ENCODE measurements at regions not wholly inside any gene's neighbourhood (a gene's known extent, or its start where the extent isn't known, plus 50 kb on each side); places are given as distances from the start of the nearest gene placed in this dataset.

GRCh38 chr15:47434596-47434995 is 282.7 kb upstream of the SEMA6D start:
- WGBS, 2 donors, result 96% methylated on average over 2 of the region's 2 CpGs

GRCh38 chr15:47437491-47437890 is 279.8 kb upstream of the SEMA6D start:
- no peaks in the 10 kb centered on the region for H3K27me3 ChIP-seq (ENCODE audit: control insufficient read depth in 1 of 2, insufficient read depth in 2 of 2, low read length in 1 of 2)
- H3K9me3 ChIP-seq (ENCODE audit: control insufficient read depth, low read length), result no peaks in the 10 kb centered on the region
- intact Hi-C loops (cut with DNase I), result no loop called here
- ATAC-seq (ENCODE audit: low FRiP score) (no peak), DNase-seq (no peak)
- no peak overlapping the region for H3K4me3 ChIP-seq (ENCODE audit: low read length in 2 of 2)
- H3K27ac ChIP-seq (ENCODE audit: low read depth in 1 of 2, low read length in 2 of 2), result peak overlapping the region in 1 of 2 donors; percentile 43
- H3K4me1 ChIP-seq (ENCODE audit: control insufficient read depth in 1 of 2, insufficient read depth in 2 of 2, low read length in 2 of 2), result peaks cover 3 to 16% of the 10 kb centered on the region in 2 donors
- no peaks in the 10 kb centered on the region for H3K36me3 ChIP-seq (ENCODE audit: control insufficient read depth in 1 of 2, insufficient read depth in 2 of 2, low read length in 1 of 2)

More at GRCh38 chr15:47434596-47434995, 282.7 kb upstream of the SEMA6D start:
- intact Hi-C loops (cut with DNase I), result no loop called here
- H3K4me3 ChIP-seq (ENCODE audit: low read length in 2 of 2), result no peak overlapping the region
- no peak for DNase-seq
- ATAC-seq (ENCODE audit: low FRiP score), result no peak
- no peaks in the 10 kb centered on the region for H3K9me3 ChIP-seq (ENCODE audit: control insufficient read depth, low read length)
- H3K27me3 ChIP-seq (ENCODE audit: control insufficient read depth in 1 of 2, insufficient read depth in 2 of 2, low read length in 1 of 2), result no peaks in the 10 kb centered on the region
- H3K4me1 ChIP-seq (ENCODE audit: control insufficient read depth in 1 of 2, insufficient read depth in 2 of 2, low read length in 2 of 2), result peaks cover 3 to 16% of the 10 kb centered on the region in 2 donors
- H3K36me3 ChIP-seq (ENCODE audit: control insufficient read depth in 1 of 2, insufficient read depth in 2 of 2, low read length in 1 of 2), result no peaks in the 10 kb centered on the region
- H3K27ac ChIP-seq (ENCODE audit: low read depth in 1 of 2, low read length in 2 of 2), result no peak overlapping the region

- ATAC-seq (ENCODE audit: low FRiP score) (no peak), DNase-seq (no peak)
- intact Hi-C loops (cut with DNase I), result no loop called here
- Histone ChIP-seq H3K4me3 (ENCODE audit: low read length in 2 of 2) (no peak overlapping the region), H3K27me3 (ENCODE audit: control insufficient read depth in 1 of 2, insufficient read depth in 2 of 2, low read length in 1 of 2) (no peaks in the 10 kb centered on the region), H3K36me3 (ENCODE audit: control insufficient read depth in 1 of 2, insufficient read depth in 2 of 2, low read length in 1 of 2) (no peaks in the 10 kb centered on the region), H3K27ac (ENCODE audit: low read depth in 1 of 2, low read length in 2 of 2) (peak overlapping the region; percentile 33 to 57), H3K4me1 (ENCODE audit: control insufficient read depth in 1 of 2, insufficient read depth in 2 of 2, low read length in 2 of 2) (peaks cover 3 to 16% of the 10 kb centered on the region in 2 donors), H3K9me3 (ENCODE audit: control insufficient read depth, low read length) (no peaks in the 10 kb centered on the region)
- 5 to 6% methylated on average over 5 of the region's 5 CpGs for WGBS, 2 donors
Measured at GRCh38 chr15:47439146-47440111, 277.9 kb upstream of the SEMA6D start.

GRCh38 chr15:47442371-47442770 is 274.9 kb upstream of the SEMA6D start:
- ATAC-seq (ENCODE audit: low FRiP score) (no peak), DNase-seq (no peak)
- Histone ChIP-seq H3K27ac (ENCODE audit: low read depth in 1 of 2, low read length in 2 of 2) (no peak overlapping the region), H3K4me1 (ENCODE audit: control insufficient read depth in 1 of 2, insufficient read depth in 2 of 2, low read length in 2 of 2) (peaks cover 3 to 8% of the 10 kb centered on the region in 2 donors), H3K27me3 (ENCODE audit: control insufficient read depth in 1 of 2, insufficient read depth in 2 of 2, low read length in 1 of 2) (peaks cover 0 to 2% of the 10 kb centered on the region in 2 donors), H3K36me3 (ENCODE audit: control insufficient read depth in 1 of 2, insufficient read depth in 2 of 2, low read length in 1 of 2) (no peaks in the 10 kb centered on the region), H3K4me3 (ENCODE audit: low read length in 2 of 2) (no peak overlapping the region), H3K9me3 (ENCODE audit: control insufficient read depth, low read length) (peaks cover 2% of the 10 kb centered on the region)
- 94 to 100% methylated on average over 1 of the region's 1 CpG for WGBS, 2 donors
- intact Hi-C loops (cut with DNase I), result no loop called here

- H3K4me1 ChIP-seq (ENCODE audit: control insufficient read depth in 1 of 2, insufficient read depth in 2 of 2, low read length in 2 of 2), result peaks cover 0 to 3% of the 10 kb centered on the region in 2 donors
- H3K9me3 ChIP-seq (ENCODE audit: control insufficient read depth, low read length), result peaks cover 2% of the 10 kb centered on the region
- peaks cover 0 to 2% of the 10 kb centered on the region in 2 donors for H3K27me3 ChIP-seq (ENCODE audit: control insufficient read depth in 1 of 2, insufficient read depth in 2 of 2, low read length in 1 of 2)
- no peak overlapping the region for H3K4me3 ChIP-seq (ENCODE audit: low read length in 2 of 2)
- intact Hi-C loops (cut with DNase I), result no loop called here
- H3K27ac ChIP-seq (ENCODE audit: low read depth in 1 of 2, low read length in 2 of 2), result no peak overlapping the region
- ATAC-seq (ENCODE audit: low FRiP score) (no peak), DNase-seq (no peak)
- WGBS, 2 donors, result 93 to 94% methylated on average over 2 of the region's 2 CpGs
- H3K36me3 ChIP-seq (ENCODE audit: control insufficient read depth in 1 of 2, insufficient read depth in 2 of 2, low read length in 1 of 2), result no peaks in the 10 kb centered on the region
Measured at GRCh38 chr15:47443839-47444238, 273.5 kb upstream of the SEMA6D start.

- ATAC-seq (ENCODE audit: low FRiP score), result no peak
- peaks cover 2% of the 10 kb centered on the region for H3K9me3 ChIP-seq (ENCODE audit: control insufficient read depth, low read length)
- intact Hi-C loops (cut with DNase I), result no loop called here
- H3K36me3 ChIP-seq (ENCODE audit: control insufficient read depth in 1 of 2, insufficient read depth in 2 of 2, low read length in 1 of 2), result no peaks in the 10 kb centered on the region
- H3K27me3 ChIP-seq (ENCODE audit: control insufficient read depth in 1 of 2, insufficient read depth in 2 of 2, low read length in 1 of 2), result peaks cover 0 to 2% of the 10 kb centered on the region in 2 donors
- no peak for DNase-seq
- no peak overlapping the region for H3K4me3 ChIP-seq (ENCODE audit: low read length in 2 of 2)
- H3K27ac ChIP-seq (ENCODE audit: low read depth in 1 of 2, low read length in 2 of 2), result no peak overlapping the region
- H3K4me1 ChIP-seq (ENCODE audit: control insufficient read depth in 1 of 2, insufficient read depth in 2 of 2, low read length in 2 of 2), result no peaks in the 10 kb centered on the region
- WGBS, 2 donors, result 94 to 96% methylated on average over 9 of the region's 9 CpGs
Measured at GRCh38 chr15:47445723-47446392, 271.4 kb upstream of the SEMA6D start.

- DNase-seq, result no peak
- no peaks in the 10 kb centered on the region for H3K4me1 ChIP-seq (ENCODE audit: control insufficient read depth in 1 of 2, insufficient read depth in 2 of 2, low read length in 2 of 2)
- no peaks in the 10 kb centered on the region for H3K27me3 ChIP-seq (ENCODE audit: control insufficient read depth in 1 of 2, insufficient read depth in 2 of 2, low read length in 1 of 2)
- no peaks in the 10 kb centered on the region for H3K36me3 ChIP-seq (ENCODE audit: control insufficient read depth in 1 of 2, insufficient read depth in 2 of 2, low read length in 1 of 2)
- H3K9me3 ChIP-seq (ENCODE audit: control insufficient read depth, low read length), result no peaks in the 10 kb centered on the region
- 92 to 96% methylated on average over 4 of the region's 4 CpGs for WGBS, 2 donors
- H3K4me3 ChIP-seq (ENCODE audit: low read length in 2 of 2), result no peak overlapping the region
- no peak for ATAC-seq (ENCODE audit: low FRiP score)
- intact Hi-C loops (cut with DNase I), result no loop called here
- no peak overlapping the region for H3K27ac ChIP-seq (ENCODE audit: low read depth in 1 of 2, low read length in 2 of 2)
Measured at GRCh38 chr15:47460795-47461573, 256.3 kb upstream of the SEMA6D start.

GRCh38 chr15:47461652-47462141 is 255.6 kb upstream of the SEMA6D start:
- DNase-seq (no peak), ATAC-seq (ENCODE audit: low FRiP score) (no peak)
- no peaks in the 10 kb centered on the region for H3K4me1 ChIP-seq (ENCODE audit: control insufficient read depth in 1 of 2, insufficient read depth in 2 of 2, low read length in 2 of 2)
- H3K9me3 ChIP-seq (ENCODE audit: control insufficient read depth, low read length), result no peaks in the 10 kb centered on the region
- H3K4me3 ChIP-seq (ENCODE audit: low read length in 2 of 2), result no peak overlapping the region
- intact Hi-C loops (cut with DNase I), result no loop called here
- 95 to 98% methylated on average over 3 of the region's 3 CpGs for whole genome bisulfite sequencing, 2 donors
- no peaks in the 10 kb centered on the region for H3K36me3 ChIP-seq (ENCODE audit: control insufficient read depth in 1 of 2, insufficient read depth in 2 of 2, low read length in 1 of 2)
- H3K27ac ChIP-seq (ENCODE audit: low read depth in 1 of 2, low read length in 2 of 2), result no peak overlapping the region
- H3K27me3 ChIP-seq (ENCODE audit: control insufficient read depth in 1 of 2, insufficient read depth in 2 of 2, low read length in 1 of 2), result no peaks in the 10 kb centered on the region

Measured in aorta (tissue), 5 donors.